WERI-Rb-1 (cell line): ENCODE measurements at regions not wholly inside any gene's neighbourhood (a gene's known extent, or its start where the extent isn't known, plus 50 kb on each side); places are given as distances from the start of the nearest gene placed in this dataset.

Source experiments
- DNase-seq: peaks from one replicate; pipeline ENCODE4 v3.0.0-alpha.2; 2020
- H3K27ac ChIP-seq: fragments of 250-450 bp; sonication (Bioruptor Pico); 2 replicates; pipeline ENCODE4 v1.5.1; 2020; ENCODE audit warnings: mild to moderate bottlenecking, moderate library complexity
- H3K27me3 ChIP-seq: fragments of 250-450 bp; sonication (Bioruptor Pico); 2 replicates; pipeline ENCODE4 v1.5.1; 2021; ENCODE audit warnings: mild to moderate bottlenecking, low read depth, moderate library complexity; ENCODE audit not compliant: insufficient read depth, severe bottlenecking
- H3K36me3 ChIP-seq: fragments of 250-450 bp; sonication (Bioruptor Pico); 2 replicates; pipeline ENCODE4 v1.5.1; 2020; ENCODE audit warnings: mild to moderate bottlenecking, moderate library complexity
- H3K4me3 ChIP-seq: 2 replicates; pipeline ENCODE4 v1.5.1; 2011; ENCODE audit warnings: low read depth, mild to moderate bottlenecking, control low read depth, low read length
- H3K9me3 ChIP-seq: fragments of 250-450 bp; sonication (Bioruptor Pico); 2 replicates; pipeline ENCODE4 v1.5.1; 2021; ENCODE audit warnings: mild to moderate bottlenecking, moderate library complexity; ENCODE audit not compliant: severe bottlenecking
- TF ChIP-seq, protein P1 (sequence below): IDR thresholded peaks from 2 replicates; pipeline ENCODE4 v1.5.1; 2011; ENCODE audit warnings: low read depth, mild to moderate bottlenecking, control low read depth, inconsistent platforms, low read length

DNA sequence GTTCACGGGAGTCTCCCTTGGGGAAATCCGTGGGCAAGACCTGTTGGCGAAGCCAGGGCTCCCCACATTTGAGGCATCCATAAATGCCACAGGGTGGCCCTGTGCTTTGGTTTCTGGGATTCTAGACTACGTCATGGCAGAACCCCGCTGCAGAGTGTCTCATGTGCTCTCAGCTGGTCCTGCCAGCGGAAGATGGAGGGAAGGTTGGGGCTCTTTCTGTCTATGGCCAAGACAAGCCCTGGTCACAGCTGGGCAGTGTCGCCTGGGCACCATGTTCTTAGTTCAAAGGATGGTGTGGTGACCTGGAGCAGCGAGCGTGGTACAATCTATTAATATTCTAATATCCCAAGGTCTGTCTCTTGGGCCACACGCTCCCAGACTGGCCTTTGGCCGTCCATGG is 511.7 kb downstream of the TBC1D22A start:
- Histone ChIP-seq H3K27ac (no peak overlapping the region), H3K36me3 (no peaks in the 10 kb centered on the region), H3K9me3 (no peaks in the 10 kb centered on the region), H3K27me3 (no peaks in the 10 kb centered on the region), H3K4me3 (no peak overlapping the region)
- TF ChIP-seq, protein P1, sequence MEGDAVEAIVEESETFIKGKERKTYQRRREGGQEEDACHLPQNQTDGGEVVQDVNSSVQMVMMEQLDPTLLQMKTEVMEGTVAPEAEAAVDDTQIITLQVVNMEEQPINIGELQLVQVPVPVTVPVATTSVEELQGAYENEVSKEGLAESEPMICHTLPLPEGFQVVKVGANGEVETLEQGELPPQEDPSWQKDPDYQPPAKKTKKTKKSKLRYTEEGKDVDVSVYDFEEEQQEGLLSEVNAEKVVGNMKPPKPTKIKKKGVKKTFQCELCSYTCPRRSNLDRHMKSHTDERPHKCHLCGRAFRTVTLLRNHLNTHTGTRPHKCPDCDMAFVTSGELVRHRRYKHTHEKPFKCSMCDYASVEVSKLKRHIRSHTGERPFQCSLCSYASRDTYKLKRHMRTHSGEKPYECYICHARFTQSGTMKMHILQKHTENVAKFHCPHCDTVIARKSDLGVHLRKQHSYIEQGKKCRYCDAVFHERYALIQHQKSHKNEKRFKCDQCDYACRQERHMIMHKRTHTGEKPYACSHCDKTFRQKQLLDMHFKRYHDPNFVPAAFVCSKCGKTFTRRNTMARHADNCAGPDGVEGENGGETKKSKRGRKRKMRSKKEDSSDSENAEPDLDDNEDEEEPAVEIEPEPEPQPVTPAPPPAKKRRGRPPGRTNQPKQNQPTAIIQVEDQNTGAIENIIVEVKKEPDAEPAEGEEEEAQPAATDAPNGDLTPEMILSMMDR: no peak
- no peak for DNase-seq

DNA sequence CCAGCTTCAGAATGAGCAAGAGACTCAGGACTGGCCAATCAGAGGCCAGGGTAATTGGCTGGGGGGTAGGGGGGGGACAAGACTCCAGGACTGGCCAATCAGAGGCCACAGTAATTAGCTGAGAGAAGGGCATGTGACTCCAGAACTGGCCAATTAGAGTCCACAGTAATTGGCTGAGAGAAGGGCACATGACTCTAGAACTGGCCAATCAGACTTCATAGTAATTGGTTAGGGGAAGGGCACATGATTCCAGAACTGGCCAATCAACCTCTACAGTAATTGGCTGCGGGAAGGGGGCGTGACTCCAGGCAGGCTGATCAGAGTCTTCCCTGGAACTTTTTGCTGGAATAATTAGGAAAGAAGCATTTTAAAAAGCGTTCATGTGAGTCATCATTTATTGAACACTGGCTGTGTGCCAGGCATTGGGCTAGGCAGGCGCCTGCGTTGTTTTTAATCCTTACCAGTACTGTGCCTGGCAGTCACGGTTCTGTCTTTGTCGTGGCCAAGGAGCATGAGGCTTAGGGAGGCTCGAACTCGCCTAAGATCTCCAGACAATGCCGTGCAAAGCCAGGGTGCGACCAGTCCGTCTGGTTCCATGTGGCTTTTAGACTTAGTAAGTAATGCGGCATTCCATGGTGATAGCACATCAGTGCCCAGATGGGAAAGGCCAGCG is 508.1 kb downstream of the TBC1D22A start:
- Histone ChIP-seq H3K4me3 (no peak overlapping the region), H3K36me3 (no peaks in the 10 kb centered on the region), H3K9me3 (no peaks in the 10 kb centered on the region), H3K27ac (no peak overlapping the region), H3K27me3 (no peaks in the 10 kb centered on the region)
- no peak for DNase-seq
- TF ChIP-seq, protein P1: no peak

DNA sequence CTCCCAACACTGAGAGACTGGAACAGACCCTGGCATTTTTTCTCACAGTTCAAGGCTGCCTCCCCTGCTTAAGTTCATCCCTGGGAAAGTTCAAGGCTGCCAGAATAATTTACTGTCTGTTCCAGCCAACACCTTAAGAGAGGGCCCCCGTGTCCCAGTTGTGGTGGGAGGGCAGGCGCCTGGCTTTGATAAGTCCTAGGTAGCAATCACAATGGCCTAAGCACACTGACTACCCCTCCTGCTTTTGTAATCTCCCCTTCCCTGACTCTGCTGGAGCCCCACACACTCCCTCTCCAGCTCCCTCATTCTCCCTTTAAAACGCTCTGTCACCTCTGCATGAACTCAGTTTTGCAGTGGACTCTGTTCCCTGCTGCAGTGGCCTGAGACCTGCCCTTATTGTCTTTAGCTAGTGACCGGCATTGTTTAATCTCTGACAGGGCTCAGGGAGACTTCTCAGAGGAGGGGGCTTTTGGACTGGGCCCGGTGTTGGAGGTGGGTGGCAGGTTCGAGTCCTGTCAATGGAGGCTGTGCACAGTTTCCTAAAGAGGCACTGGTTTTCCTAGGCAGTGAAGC is 507.2 kb downstream of the TBC1D22A start:
- Histone ChIP-seq H3K27ac (no peak overlapping the region), H3K4me3 (no peak overlapping the region), H3K27me3 (no peaks in the 10 kb centered on the region), H3K9me3 (no peaks in the 10 kb centered on the region), H3K36me3 (no peaks in the 10 kb centered on the region)
- TF ChIP-seq, protein P1: no peak
- DNase-seq: no peak

DNA sequence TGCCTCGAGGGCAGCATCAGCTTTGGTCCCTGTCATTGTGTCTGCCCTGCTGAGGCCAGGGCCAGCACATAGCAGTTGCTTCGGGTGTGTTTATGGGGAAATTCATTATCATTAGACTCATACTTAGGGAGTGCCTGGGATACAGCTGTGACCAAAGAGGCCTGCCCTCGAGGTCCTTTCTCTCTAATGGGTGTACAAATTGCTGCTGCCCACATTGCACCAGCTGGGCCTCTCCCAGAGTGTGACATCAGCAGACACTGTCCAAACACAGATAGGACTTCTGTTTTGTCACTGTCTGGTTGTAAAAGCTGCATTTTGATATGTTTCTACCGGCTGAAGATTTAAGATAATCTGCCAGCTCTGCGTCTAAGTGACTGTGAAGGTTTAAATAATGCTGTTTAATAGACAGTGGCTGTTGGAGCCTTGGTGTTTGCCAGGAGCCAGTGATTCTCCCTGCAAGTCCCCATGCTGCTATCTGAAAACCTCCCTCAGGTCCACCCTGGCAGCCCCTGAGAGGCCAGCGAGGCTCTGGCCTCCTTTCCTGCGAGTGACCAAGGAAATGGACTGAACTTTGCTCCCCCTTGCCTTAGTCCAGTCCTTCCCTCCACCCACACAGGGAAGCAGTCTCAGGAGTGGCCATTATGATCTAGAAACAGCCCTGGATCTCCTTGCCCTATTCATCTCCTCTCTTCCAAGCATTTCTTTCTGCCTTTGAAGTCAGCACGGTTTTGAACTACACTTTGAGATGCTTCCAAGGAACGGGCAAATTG is 505.2 kb downstream of the TBC1D22A start:
- H3K4me3 ChIP-seq: no peak overlapping the region
- no peaks in the 10 kb centered on the region for H3K36me3 ChIP-seq
- DNase-seq: no peak
- H3K27me3 ChIP-seq: no peaks in the 10 kb centered on the region
- H3K9me3 ChIP-seq: no peaks in the 10 kb centered on the region
- H3K27ac ChIP-seq: no peak overlapping the region
- TF ChIP-seq, protein P1: no peak

DNA sequence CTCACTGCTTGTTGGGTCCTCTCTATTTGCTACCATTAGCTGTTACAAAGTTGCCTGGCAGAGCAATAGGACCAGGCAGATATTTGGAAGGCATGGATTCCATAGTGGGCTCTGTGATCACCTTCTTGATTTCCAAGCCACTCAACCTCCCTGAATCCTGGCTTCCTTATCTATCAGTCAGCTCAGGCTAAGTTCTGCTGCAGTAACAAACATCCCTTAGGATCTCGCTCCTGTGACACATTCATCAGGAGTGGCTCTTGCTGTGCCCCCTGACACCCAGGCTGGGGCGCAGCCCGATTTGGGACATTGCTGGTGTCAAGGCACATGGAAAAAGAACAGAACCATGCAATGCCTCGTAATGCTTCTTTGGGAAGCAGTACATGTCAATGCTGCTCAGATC is 503.9 kb downstream of the TBC1D22A start:
- Histone ChIP-seq H3K27ac (no peak overlapping the region), H3K9me3 (no peaks in the 10 kb centered on the region), H3K4me3 (no peak overlapping the region), H3K27me3 (no peaks in the 10 kb centered on the region), H3K36me3 (no peaks in the 10 kb centered on the region)
- TF ChIP-seq, protein P1: no peak
- DNase-seq: no peak
